ENCODE measurements at regions not wholly inside any gene's neighbourhood (a gene's known extent, or its start where the extent isn't known, plus 50 kb on each side); places are given as distances from the start of the nearest gene placed in this dataset.
"Not testable (repeated sequence)": the region's sequence is repeated elsewhere in the genome, so short reads cannot be mapped to it uniquely, and the experiment has no call there.

DNA sequence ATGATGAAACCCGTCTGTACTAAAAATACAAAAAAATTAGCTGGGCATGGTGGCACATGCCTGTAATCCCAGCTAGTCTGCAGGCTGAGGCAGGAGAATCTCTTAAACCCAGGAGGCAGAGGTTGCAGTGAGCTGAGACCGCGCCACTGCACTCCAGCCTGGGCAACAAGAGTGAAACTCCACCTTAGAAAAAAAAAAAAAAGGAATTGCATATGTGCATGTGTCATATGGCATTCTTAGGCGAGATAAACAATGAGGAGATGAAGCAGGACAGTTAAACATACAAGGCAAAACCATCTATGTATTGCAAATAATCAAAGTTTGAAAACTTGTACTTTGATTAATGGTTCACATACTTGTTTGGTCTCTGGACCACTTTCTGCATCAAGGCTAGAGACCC lies 305.1 kb downstream of the SEC16B start:
- TF ChIP-seq POLR2AphosphoS5 (IDR thresholded peaks at IDR 0.05; ENCODE audit: borderline replicate concordance, low read depth, low read length); EZH2 (IDR thresholded peaks at IDR 0.05); FOXP2 (optimal IDR thresholded peaks at IDR 0.05; ENCODE audit: control extremely low read depth, extremely low read length, insufficient read depth): not testable (repeated sequence)

Measured in SK-N-MC (cell line).